Head of caudate nucleus (tissue), 42 donors: ENCODE measurements at regions not wholly inside any gene's neighbourhood (a gene's known extent, or its start where the extent isn't known, plus 50 kb on each side); places are given as distances from the start of the nearest gene placed in this dataset.
"Not testable (repeated sequence)": the region's sequence is repeated elsewhere in the genome, so short reads cannot be mapped to it uniquely, and the experiment has no call there.

Experiments used
- DNase-seq, 42 donors: peaks; one replicate each; pipeline versions ENCODE4 v3.0.0 to v3.0.0-alpha.2; 2020 to 2021; ENCODE audit warnings: mixed read lengths in 7 of 42
- intact Hi-C: fragments of 100-400 bp; cut with DNase I; formaldehyde crosslinking; loops from one replicate; pipeline ENCODE4 v1.15.0; 2022

- peak in 1 of 42 donors; percentile 34 for DNase-seq
- intact Hi-C loops = no loop called here
Measured at GRCh38 chr2:11877764-11878163, 131.3 kb downstream of the LPIN1 start.

GRCh38 chr2:11885253-11885652, 138.8 kb downstream of the LPIN1 start:
- DNase-seq, intact Hi-C loops: not testable (repeated sequence)

GRCh38 chr2:11886899-11887298, 140.5 kb downstream of the LPIN1 start:
- intact Hi-C loops, DNase-seq: not testable (repeated sequence)

GRCh38 chr2:11889101-11889850, 142.8 kb downstream of the LPIN1 start:
- DNase-seq = no peak
- intact Hi-C loops = no loop called here

GRCh38 chr2:11889854-11890253, 143.4 kb downstream of the LPIN1 start:
- no peak for DNase-seq
- intact Hi-C loops = no loop called here

DNA sequence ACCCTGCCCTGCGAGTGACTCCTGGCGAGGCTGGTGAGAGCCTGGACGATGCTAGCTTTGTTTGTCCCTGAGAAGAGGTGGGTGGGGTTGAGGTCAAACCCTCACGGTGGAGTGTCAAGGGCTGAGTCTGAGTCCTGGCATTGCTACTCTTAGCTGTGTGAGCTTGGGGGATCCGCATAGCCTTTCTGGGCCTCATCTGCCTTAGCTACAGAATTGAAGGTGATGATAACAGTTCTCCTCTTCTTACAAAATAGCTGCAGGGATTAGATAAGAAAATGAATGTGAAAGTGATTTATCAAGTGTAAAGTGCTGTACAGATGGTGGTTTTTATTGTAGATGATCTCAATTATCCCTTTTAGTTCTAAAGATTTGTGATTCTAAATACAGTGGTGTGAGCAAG, 144.6 kb downstream of the LPIN1 start:
- no peak for DNase-seq
- intact Hi-C loops = no loop called here

DNA sequence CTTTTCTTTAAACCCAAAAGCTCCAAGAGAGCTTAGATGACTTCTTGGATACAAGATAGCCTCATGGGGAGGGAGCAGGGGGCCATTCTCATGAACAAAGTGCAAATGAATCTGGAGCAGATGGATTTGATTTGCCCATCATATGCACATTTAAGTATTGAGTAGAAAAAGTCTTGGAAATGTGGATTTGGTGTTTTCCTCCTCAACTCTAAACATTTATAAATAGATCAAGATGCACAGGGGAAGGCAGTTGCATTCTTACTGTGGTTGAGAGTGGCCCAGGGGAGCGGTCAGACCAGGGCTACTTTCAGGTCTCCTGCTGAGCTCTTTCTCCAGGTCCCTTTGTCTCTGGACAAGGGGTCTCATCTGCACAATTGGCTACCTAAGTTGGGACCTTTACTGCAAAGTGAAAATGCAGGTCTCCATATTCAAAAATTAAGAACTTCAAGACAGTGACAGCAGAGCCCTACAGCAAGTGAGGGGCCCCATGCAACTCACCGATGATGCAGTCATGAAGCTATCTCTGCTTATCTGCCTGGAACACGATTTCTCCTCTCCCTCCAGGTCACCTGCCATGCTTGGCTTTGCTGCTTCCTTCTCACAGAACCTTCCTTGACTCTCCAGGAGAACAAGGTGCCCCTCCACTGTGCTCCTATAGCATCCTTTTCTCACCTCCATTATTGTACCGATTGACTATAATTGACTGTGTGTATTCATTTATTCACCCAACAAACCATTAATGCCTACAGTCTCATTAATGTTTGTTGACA, 145.4 kb downstream of the LPIN1 start:
- no peak for DNase-seq
- intact Hi-C loops = no loop called here

- DNase-seq = no peak
- intact Hi-C loops = no loop called here
Measured at GRCh38 chr2:11896386-11896785, 150.0 kb downstream of the LPIN1 start.

- DNase-seq = no peak
- intact Hi-C loops = no loop called here
Measured at GRCh38 chr2:11898576-11898975, 152.1 kb downstream of the LPIN1 start.

DNA sequence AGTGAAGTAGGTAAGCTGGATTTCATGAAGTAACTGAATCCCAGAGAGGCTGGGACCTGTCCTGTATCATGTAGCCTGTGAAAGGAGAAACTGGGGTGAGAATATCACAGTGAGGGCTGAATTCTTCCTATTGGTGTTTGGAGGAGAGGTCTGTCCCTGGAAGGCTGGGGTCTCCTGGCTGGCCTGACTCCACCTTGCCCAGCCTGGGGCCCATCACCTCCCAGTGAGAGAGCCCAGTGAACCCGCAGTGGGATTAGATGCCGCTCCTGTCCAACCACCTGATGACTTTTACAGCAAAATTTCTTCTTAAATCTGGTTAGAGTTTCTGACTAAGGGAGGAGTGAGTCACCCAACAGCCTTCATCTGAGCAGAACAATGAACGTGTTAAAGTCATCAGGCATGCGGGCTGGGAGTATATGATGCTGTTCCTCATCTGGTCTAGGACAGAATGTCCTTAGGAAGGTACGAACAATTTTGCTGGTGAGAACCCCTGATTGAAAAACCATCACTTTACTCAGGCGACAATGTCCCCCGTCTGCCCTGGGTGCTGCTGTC, 152.9 kb downstream of the LPIN1 start:
- no peak for DNase-seq
- intact Hi-C loops = no loop called here

- DNase-seq, intact Hi-C loops: not testable (repeated sequence)
Measured at GRCh38 chr2:11900891-11901290, 154.5 kb downstream of the LPIN1 start.

DNA sequence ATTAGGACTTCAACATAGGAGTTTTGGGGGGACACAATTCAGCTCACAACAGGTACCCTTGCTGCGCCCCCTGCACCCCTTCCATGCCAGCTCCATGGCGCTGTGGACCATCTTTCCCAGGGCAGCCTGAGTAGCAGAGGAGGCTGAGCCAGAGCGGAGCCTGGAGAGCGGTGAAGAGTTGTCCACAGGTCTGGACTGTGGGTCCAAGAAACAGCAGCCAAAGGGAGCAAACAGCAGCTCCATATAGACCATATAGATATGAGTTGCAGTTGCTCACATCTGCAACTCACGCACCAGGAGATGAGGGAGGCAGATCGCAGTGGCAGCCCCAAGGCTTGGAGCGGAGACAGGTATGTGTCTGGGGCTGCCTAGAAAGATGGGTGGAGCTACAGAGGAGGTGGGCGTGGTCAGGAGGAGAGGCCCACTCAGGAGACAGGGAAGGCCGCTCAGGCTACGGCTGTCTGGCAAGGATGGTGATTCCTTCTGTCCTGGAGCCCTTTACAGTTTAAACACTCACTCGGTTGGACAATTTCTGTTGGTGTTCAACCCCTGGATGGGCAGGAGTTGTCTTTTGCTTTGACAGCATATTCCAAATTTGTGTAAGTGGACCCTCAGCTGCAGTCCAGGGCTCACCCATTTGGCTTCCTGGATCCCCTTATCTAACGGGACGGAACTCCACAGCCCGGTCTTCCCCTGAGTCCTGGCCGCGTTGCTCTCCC, 155.1 kb downstream of the LPIN1 start:
- no peak for DNase-seq
- intact Hi-C loops = no loop called here

- intact Hi-C loops = no loop called here
- DNase-seq = no peak
Measured at GRCh38 chr2:11903085-11903606, 156.7 kb downstream of the LPIN1 start.

- DNase-seq = no peak
- intact Hi-C loops = no loop called here
Measured at GRCh38 chr2:11904029-11904428, 157.6 kb downstream of the LPIN1 start.

DNA sequence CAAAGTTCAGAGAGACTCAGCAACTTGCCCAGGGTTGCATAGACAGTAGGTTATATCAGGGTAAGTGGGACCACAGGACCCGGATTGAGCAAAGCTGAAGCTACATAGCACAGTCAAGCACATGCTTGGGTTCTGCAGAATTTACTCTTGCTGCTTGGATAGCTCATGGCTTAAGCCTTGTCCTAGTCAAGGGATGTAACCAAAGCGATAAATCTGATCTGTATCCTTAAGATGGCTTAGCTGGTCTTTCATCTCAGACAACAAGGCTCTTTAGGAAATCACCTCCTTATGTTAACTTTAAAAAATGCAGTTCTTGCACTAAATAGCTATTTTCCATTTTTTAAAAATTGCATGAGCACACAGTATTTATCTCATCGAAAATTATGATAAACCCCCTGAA, 158.5 kb downstream of the LPIN1 start:
- intact Hi-C loops = no loop called here
- no peak for DNase-seq

- DNase-seq = peak in 2 of 42 donors; percentile 4 to 36
- intact Hi-C loops = no loop called here
Measured at GRCh38 chr2:11907190-11907589, 160.8 kb downstream of the LPIN1 start.

DNA sequence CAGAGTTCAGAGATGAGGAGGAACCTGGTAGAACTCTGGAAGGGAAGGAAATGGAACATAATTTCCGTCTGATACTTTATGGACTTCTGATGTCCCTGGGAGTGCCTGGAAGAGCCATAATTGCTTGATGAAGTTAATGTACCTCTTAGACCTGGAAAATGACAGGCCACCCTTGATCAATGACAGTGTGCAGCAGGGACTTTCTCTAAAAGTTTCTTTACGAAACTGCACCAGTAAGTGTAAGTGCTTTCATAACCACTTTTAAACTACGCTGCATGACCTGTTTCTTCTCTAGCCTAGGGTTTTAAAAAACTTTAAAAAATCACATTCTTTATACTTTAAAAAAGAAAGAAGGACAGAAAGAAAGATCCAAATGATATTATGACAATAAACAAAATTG, 164.5 kb downstream of the LPIN1 start:
- intact Hi-C loops = no loop called here
- no peak for DNase-seq

- DNase-seq = no peak
- intact Hi-C loops = no loop called here
Measured at GRCh38 chr2:11912980-11913379, 166.5 kb downstream of the LPIN1 start.

DNA sequence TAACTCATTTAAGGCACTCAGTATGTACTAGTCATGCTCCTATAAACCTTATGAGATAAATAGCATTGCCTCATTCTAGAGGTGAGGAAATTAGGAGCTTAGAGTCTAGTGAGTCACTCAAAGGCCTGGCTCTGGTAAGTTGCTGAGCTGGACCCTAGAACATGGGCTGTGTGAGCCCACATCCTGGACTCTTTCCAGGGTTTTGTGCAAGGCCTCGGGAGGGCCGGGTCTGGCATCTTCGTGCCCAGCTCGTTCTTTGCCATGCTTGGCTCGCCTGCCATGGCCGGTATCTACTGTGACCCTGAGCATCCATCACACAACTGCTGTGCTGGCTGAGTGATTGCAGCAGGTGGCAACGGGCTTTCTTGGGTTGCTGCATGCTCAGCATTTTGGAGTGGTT, 168.0 kb downstream of the LPIN1 start:
- no peak for DNase-seq
- intact Hi-C loops = no loop called here

DNA sequence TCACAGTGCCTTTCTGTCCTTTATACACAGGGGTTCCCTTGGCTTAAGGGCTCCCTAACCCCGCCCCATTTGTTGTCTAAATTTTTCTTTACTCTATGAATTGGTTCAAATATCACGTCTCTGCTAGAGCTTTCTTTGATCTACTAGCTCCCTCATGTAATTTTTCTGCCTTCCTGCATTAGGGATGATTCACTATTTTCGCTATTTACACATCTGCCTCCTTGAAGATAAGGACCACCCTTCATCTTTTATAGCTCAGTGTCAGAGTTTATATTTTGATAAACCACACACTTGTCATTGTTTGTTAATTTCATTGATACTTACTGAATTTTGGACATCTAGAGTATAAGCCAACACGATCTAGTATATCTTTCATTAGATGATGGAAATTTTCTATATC, 169.2 kb downstream of the LPIN1 start:
- intact Hi-C loops = no loop called here
- no peak for DNase-seq
